B cell (primary cell): ENCODE measurements at regions not wholly inside any gene's neighbourhood (a gene's known extent, or its start where the extent isn't known, plus 50 kb on each side); places are given as distances from the start of the nearest gene placed in this dataset.

Experiments
- ATAC-seq: fragments of 200-7000 bp; cut with Tn5 transposase; one replicate; pipeline ENCODE4 v1.10.0; 2021; ENCODE audit warnings: low read depth, mild to moderate bottlenecking, moderate number of reproducible peaks, moderate library complexity
- CTCF ChIA-PET: fragments of 350-600 bp; sonication (Branson Sonifier 250); formaldehyde crosslinking; loops from one replicate; lab custom pipeline; 2021; ENCODE audit warnings: antibody characterized with exemption, inconsistent platforms; lab: Charles Lee
- POLR2A ChIA-PET: fragments of 350-600 bp; sonication (Branson Sonifier 250); formaldehyde crosslinking; loops from one replicate; lab custom pipeline; 2021; ENCODE audit warnings: antibody characterized with exemption; lab: Charles Lee
- DNase-seq: peaks from one replicate; pipeline ENCODE4 v3.0.0; 2013
- H2AFZ ChIP-seq: 2 replicates; pipeline ENCODE4 v1.6.1; 2012; ENCODE audit warnings: mild to moderate bottlenecking, low read depth, low read length; ENCODE audit not compliant: insufficient read depth, poor library complexity, severe bottlenecking
- H3K27ac ChIP-seq, 2 donors: 1 replicate in 1 of 2; 2 replicates in 1 of 2; pipeline ENCODE4 v1.5.1; 2012 to 2013; ENCODE audit warnings: low read length in 2 of 2, mild to moderate bottlenecking in 2 of 2, moderate library complexity in 1 of 2
- H3K27me3 ChIP-seq, 4 experiments: fragments of 200-600 bp in 1 of 4; sonication (generic) in 1 of 4; replicated peaks in 1 of 4; 1 replicate in 2 of 4; 2 replicates in 2 of 4; pipeline versions ENCODE4 v1.6.1 to v1.7.0; 2013 to 2016; ENCODE audit warnings: low read length in 3 of 4, mild to moderate bottlenecking in 2 of 4, mixed read lengths in 1 of 4, moderate library complexity in 1 of 4; ENCODE audit not compliant: insufficient read depth in 4 of 4, control insufficient read depth in 3 of 4; ENCODE audit errors: control extremely low read depth in 1 of 4
- H3K36me3 ChIP-seq, 2 experiments: replicated peaks in 1 of 2; 1 replicate in 1 of 2; 2 replicates in 1 of 2; pipeline versions ENCODE4 v1.6.1 to v1.7.1; 2013; ENCODE audit warnings: low read length in 1 of 2; ENCODE audit not compliant: insufficient read depth in 2 of 2, control insufficient read depth in 1 of 2; ENCODE audit errors: control extremely low read depth in 1 of 2, extremely low read depth in 1 of 2
- H3K4me1 ChIP-seq, 2 donors: fragments of 200-600 bp in 1 of 2; sonication (generic) in 1 of 2; 1 replicate in 1 of 2; 2 replicates in 1 of 2; pipeline versions ENCODE4 v1.5.1 to v1.6.1; 2013 to 2017; ENCODE audit warnings: low read length in 2 of 2; ENCODE audit not compliant: control insufficient read depth in 2 of 2, insufficient read depth in 2 of 2
- H3K4me2 ChIP-seq: replicated peaks from 2 replicates; pipeline ENCODE3; 2012; ENCODE audit warnings: mild to moderate bottlenecking, low read depth, low read length; ENCODE audit not compliant: poor library complexity, severe bottlenecking
- H3K4me3 ChIP-seq, 5 experiments: fragments of 200-600 bp in 1 of 5; sonication (generic) in 1 of 5; 1 replicate in 3 of 5; 2 replicates in 2 of 5; pipeline versions ENCODE4 v1.5.1 to v1.7.0; 2011 to 2016; ENCODE audit warnings: low read length in 4 of 5, mild to moderate bottlenecking in 4 of 5, low read depth in 2 of 5, control low read depth in 1 of 5, moderate library complexity in 1 of 5; ENCODE audit not compliant: insufficient read depth in 1 of 5; ENCODE audit errors: control extremely low read depth in 1 of 5, extremely low read depth in 1 of 5
- H3K79me2 ChIP-seq: fragments of 200-600 bp; sonication (generic); one replicate; pipeline ENCODE4 v1.6.0; 2016; ENCODE audit warnings: low read length; ENCODE audit not compliant: control insufficient read depth, insufficient read depth
- H3K9ac ChIP-seq: fragments of 200-600 bp; sonication (generic); 2 replicates; pipeline ENCODE4 v1.6.1; 2017; ENCODE audit warnings: mild to moderate bottlenecking, low read length, moderate library complexity
- H3K9me3 ChIP-seq, 3 donors: one replicate each; pipeline versions ENCODE4 v1.6.1 to v1.7.1; 2013; ENCODE audit warnings: low read length in 2 of 3; ENCODE audit not compliant: control insufficient read depth in 2 of 3, insufficient read depth in 1 of 3; ENCODE audit errors: control extremely low read depth in 1 of 3
- H4K20me1 ChIP-seq: 2 replicates; pipeline ENCODE4 v1.6.0; 2012; ENCODE audit warnings: mild to moderate bottlenecking, low read length; ENCODE audit not compliant: insufficient read depth, control insufficient read depth, poor library complexity, severe bottlenecking
- H3K27ac Mint-ChIP-seq: one replicate; pipeline ENCODE4 v1.8.0; 2021; ENCODE audit warnings: mixed read lengths
- H3K27me3 Mint-ChIP-seq: one replicate; pipeline ENCODE4 v1.8.0; 2021; ENCODE audit warnings: mixed read lengths
- H3K4me1 Mint-ChIP-seq: one replicate; pipeline ENCODE4 v1.8.0; 2021; ENCODE audit warnings: mixed read lengths
- H3K4me3 Mint-ChIP-seq: one replicate; pipeline ENCODE4 v1.8.0; 2021; ENCODE audit warnings: mixed read lengths
- H3K9me3 Mint-ChIP-seq: one replicate; pipeline ENCODE4 v1.8.0; 2022; ENCODE audit warnings: mixed read lengths; ENCODE audit not compliant: insufficient read depth
- CTCF ChIP-seq: fragments of 200-600 bp; IDR thresholded peaks from one replicate; pipeline ENCODE4 v1.8.0; 2022; ENCODE audit warnings: antibody characterized with exemption, mild to moderate bottlenecking
- EZH2 ChIP-seq: IDR thresholded peaks from 2 replicates; pipeline ENCODE4 v1.6.1; 2012; ENCODE audit warnings: borderline replicate concordance, low read depth, mild to moderate bottlenecking, moderate library complexity, low read length; ENCODE audit not compliant: insufficient read depth, poor library complexity, severe bottlenecking
- WGBS: methylation state at CpG from one replicate; pipeline ENCODE4 v1.1.5; 2013; ENCODE audit warnings: missing lambda C conversion rate; ENCODE audit not compliant: insufficient coverage; 5-methylcytosine and 5-hydroxymethylcytosine counted together
- intact Hi-C: fragments of 100-400 bp; cut with micrococcal nuclease; formaldehyde crosslinking; loops from one replicate; pipeline ENCODE4 v1.10.0; 2022

- Histone ChIP-seq H3K27me3 (peaks cover 0 to 5% (median 0%) of the 10 kb centered on the region in 4 experiments), H3K4me2 (no peak overlapping the region), H3K4me1 (no peaks in the 10 kb centered on the region), H3K79me2 (no peaks in the 10 kb centered on the region), H3K9ac (no peak overlapping the region), H3K4me3 (no peak overlapping the region), H3K9me3 (no peaks in the 10 kb centered on the region), H3K36me3 (no peaks in the 10 kb centered on the region), H3K27ac (no peak overlapping the region), H4K20me1 (no peaks in the 10 kb centered on the region), H2AFZ (no peak overlapping the region)
- no peak overlapping the region for H3K4me3 Mint-ChIP-seq
- no peaks in the 10 kb centered on the region for H3K9me3 Mint-ChIP-seq
- DNase-seq (no peak), ATAC-seq (no peak)
- 97% methylated on average over 7 of the region's 10 CpGs for WGBS
- peaks cover 7% of the 10 kb centered on the region for H3K4me1 Mint-ChIP-seq
- ChIA-PET POLR2A (no interaction called here), CTCF (no interaction called here)
- no peak for TF ChIP-seq CTCF
- no peak for TF ChIP-seq EZH2
- H3K27me3 Mint-ChIP-seq: peaks cover 6% of the 10 kb centered on the region
- no peak overlapping the region for H3K27ac Mint-ChIP-seq
- intact Hi-C loops: no loop called here
Observed at GRCh38 chr6:6880745-6881437, 226.9 kb upstream of the RREB1 start.

GRCh38 chr6:6881438-6882225, 226.1 kb upstream of the RREB1 start:
- ATAC-seq: no peak
- Mint-ChIP-seq H3K27me3 (peaks cover 5% of the 10 kb centered on the region), H3K4me3 (no peak overlapping the region), H3K9me3 (no peaks in the 10 kb centered on the region), H3K27ac (no peak overlapping the region), H3K4me1 (peaks cover 7% of the 10 kb centered on the region)
- DNase-seq: no peak
- no peaks in the 10 kb centered on the region for H4K20me1 ChIP-seq
- H3K27me3 ChIP-seq: peaks cover 0 to 4% (median 0%) of the 10 kb centered on the region in 4 experiments
- WGBS: 100% methylated on average over 2 of the region's 4 CpGs
- TF ChIP-seq EZH2: no peak
- TF ChIP-seq CTCF: no peak
- ChIA-PET CTCF (interaction anchor here (1.3 kb wide), 1 partner anchor 355 kb away, joined by 3 read pairs; no protein-coding TSS in a partner anchor), POLR2A (no interaction called here)
- intact Hi-C loops: no loop called here
- H3K4me2 ChIP-seq: no peak overlapping the region
- H3K36me3 ChIP-seq: no peaks in the 10 kb centered on the region
- H3K9ac ChIP-seq: no peak overlapping the region
- no peaks in the 10 kb centered on the region for H3K4me1 ChIP-seq
- no peaks in the 10 kb centered on the region for H3K9me3 ChIP-seq
- H3K79me2 ChIP-seq: no peaks in the 10 kb centered on the region
- H2AFZ ChIP-seq: no peak overlapping the region
- no peak overlapping the region for H3K4me3 ChIP-seq
- H3K27ac ChIP-seq: no peak overlapping the region
